Ectodermal cell (in vitro differentiated cells): ENCODE measurements at regions not wholly inside any gene's neighbourhood (a gene's known extent, or its start where the extent isn't known, plus 50 kb on each side); places are given as distances from the start of the nearest gene placed in this dataset.

Source experiments
- H3K27ac ChIP-seq: 2 replicates; pipeline ENCODE4 v1.7.0; 2013; ENCODE audit warnings: mild to moderate bottlenecking, low read depth, low read length; ENCODE audit not compliant: insufficient read depth, poor library complexity, severe bottlenecking
- H3K27me3 ChIP-seq: 2 replicates; pipeline ENCODE4 v1.7.0; 2013; ENCODE audit warnings: mild to moderate bottlenecking, low read length; ENCODE audit not compliant: insufficient read depth, control insufficient read depth, poor library complexity, severe bottlenecking
- H3K36me3 ChIP-seq: one replicate; pipeline ENCODE4 v1.7.0; 2013; ENCODE audit warnings: low read length; ENCODE audit not compliant: control insufficient read depth, insufficient read depth
- H3K4me1 ChIP-seq: one replicate; pipeline ENCODE4 v1.7.0; 2013; ENCODE audit warnings: low read length; ENCODE audit not compliant: control insufficient read depth, insufficient read depth
- H3K4me3 ChIP-seq: 2 replicates; pipeline ENCODE4 v1.7.0; 2013; ENCODE audit warnings: low read depth, low read length, control low read depth; ENCODE audit not compliant: insufficient read depth
- H3K9me3 ChIP-seq: 2 replicates; pipeline ENCODE4 v1.7.0; 2013; ENCODE audit warnings: mild to moderate bottlenecking, low read length, moderate library complexity; ENCODE audit not compliant: control insufficient read depth
- WGBS, 2 experiments: methylation state at CpG; one replicate each; pipeline ENCODE4 v1.1.7; 2013; ENCODE audit warnings: missing lambda C conversion rate in 2 of 2; 5-methylcytosine and 5-hydroxymethylcytosine counted together

DNA sequence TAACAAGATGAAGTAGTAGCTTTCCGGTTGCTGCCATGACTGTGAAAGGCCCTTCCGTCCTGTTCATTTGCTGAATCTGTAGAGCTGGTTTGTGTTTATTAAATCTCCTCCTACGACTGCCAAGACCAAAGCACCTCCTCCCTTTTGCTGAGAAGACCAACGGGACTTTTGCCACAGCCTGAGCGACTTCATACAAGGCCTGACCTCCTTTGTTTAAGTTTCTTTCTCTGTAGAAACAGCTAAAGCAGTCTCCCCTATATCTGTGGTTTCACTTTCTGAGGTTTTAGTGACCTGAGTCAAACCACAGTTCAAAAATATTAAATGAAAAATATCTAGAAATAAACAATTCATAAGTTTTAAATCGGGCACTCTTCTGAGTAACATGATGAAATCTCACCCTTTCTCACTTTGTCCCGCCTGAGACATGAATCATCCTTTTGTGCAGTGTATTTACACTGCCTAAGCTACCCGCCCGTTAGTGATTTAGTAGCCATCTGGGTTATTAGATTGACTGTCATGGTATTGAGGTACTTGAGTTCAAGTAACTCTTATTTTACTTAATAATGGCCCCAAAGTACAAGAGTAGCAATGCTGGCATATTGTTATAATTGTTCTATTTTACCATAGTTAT, 119.1 kb upstream of the LRRC4C start:
- Histone ChIP-seq H3K27ac (no peak overlapping the region), H3K4me1 (no peaks in the 10 kb centered on the region), H3K4me3 (no peak overlapping the region), H3K9me3 (no peaks in the 10 kb centered on the region), H3K27me3 (no peaks in the 10 kb centered on the region), H3K36me3 (no peaks in the 10 kb centered on the region)
- WGBS, 2 experiments = 90 to 92% methylated on average over 9 of the region's 9 CpGs

GRCh38 chr11:41579546-41579945, 120.1 kb upstream of the LRRC4C start:
- no peaks in the 10 kb centered on the region for H3K36me3 ChIP-seq
- H3K27me3 ChIP-seq = no peaks in the 10 kb centered on the region
- no peak overlapping the region for H3K27ac ChIP-seq
- no peaks in the 10 kb centered on the region for H3K4me1 ChIP-seq
- H3K9me3 ChIP-seq = no peaks in the 10 kb centered on the region
- H3K4me3 ChIP-seq = no peak overlapping the region
- WGBS, 2 experiments = 97 to 100% methylated on average over 3 of the region's 3 CpGs

DNA sequence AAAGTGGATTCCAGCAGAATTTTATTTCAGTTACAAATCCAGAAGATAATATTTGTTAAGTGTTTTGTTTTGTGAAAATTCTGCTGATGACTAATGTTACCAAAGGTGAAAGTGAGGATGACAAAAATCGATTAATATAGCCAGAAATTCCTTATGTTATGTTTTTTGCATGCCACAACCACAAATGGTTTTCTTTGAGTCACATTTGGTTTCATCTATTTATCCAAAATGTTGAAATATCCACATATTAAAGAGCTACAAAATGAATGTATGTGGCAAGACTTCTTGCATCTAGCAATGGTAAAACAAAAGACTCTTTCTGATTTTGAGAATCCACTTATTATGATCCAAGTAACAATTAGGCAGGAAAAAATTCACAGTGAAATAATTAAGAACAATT, 150.1 kb upstream of the LRRC4C start:
- Histone ChIP-seq H3K36me3 (no peaks in the 10 kb centered on the region), H3K27me3 (no peaks in the 10 kb centered on the region), H3K4me3 (no peak overlapping the region), H3K9me3 (no peaks in the 10 kb centered on the region), H3K4me1 (no peaks in the 10 kb centered on the region), H3K27ac (no peak overlapping the region)
- WGBS, 2 experiments = 88% methylated on average over 1 of the region's 1 CpG; no CpG with 5 or more reads in 1 of the 2 experiments

DNA sequence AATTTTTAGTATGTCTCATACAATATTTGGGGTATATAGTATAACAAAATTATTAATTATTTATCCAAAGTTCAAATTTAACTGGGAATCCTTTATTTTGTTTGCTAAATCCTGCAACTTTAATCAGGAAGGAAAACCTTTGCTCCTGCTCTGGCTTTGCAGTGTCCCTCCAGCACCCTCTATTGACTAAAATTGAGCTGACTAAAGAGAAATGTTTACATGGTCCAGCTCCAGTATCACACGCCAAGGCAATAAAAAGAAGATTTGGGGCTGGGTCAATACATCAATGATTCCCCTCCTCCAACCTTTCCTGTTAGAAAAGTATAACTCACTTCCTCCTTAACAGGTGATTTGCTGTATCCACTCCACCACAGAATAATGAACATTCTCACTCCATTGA, 153.0 kb upstream of the LRRC4C start:
- Histone ChIP-seq H3K36me3 (no peaks in the 10 kb centered on the region), H3K4me3 (no peak overlapping the region), H3K4me1 (no peaks in the 10 kb centered on the region), H3K27me3 (no peaks in the 10 kb centered on the region), H3K27ac (no peak overlapping the region), H3K9me3 (no peaks in the 10 kb centered on the region)
- 53 to 92% methylated on average over 1 of the region's 1 CpG for WGBS, 2 experiments

GRCh38 chr11:41613326-41613725, 153.9 kb upstream of the LRRC4C start:
- no peaks in the 10 kb centered on the region for H3K4me1 ChIP-seq
- no peak overlapping the region for H3K4me3 ChIP-seq
- H3K27ac ChIP-seq = no peak overlapping the region
- no peaks in the 10 kb centered on the region for H3K36me3 ChIP-seq
- WGBS, 2 experiments = 87 to 100% methylated on average over 1 of the region's 1 CpG
- no peaks in the 10 kb centered on the region for H3K27me3 ChIP-seq
- H3K9me3 ChIP-seq = no peaks in the 10 kb centered on the region

DNA sequence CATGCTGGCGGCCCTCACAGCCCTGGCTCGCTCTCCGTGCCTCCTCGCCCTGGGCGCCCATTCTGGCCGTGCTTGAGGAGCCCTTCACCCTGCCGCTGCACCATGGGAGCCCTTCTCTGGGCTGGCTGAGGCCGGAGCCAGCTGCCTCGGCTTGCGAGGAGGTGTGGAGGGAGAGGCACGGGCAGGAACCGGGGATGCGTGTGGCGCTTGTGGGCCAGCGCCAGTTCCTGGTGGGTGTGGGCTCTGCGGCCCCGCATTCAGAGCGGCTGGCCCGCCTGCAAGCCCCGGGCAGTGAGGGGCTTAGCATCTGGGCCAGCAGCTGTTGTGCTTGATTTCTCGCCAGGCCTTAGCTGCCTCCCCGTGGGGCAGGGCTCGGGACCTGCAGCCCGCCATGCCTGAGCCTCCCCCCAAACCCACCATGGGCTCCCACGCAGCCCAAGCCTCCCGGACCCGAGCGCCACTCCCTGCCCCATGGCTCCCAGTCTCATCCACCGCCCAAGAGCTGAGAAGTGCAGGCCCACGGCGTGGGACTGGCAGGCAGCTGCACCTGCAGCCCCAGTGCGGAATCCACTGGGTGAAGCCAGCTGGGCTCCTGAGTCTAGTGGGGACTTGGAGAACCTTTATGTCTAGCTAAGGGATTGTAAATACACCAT, 163.4 kb upstream of the LRRC4C start:
- Histone ChIP-seq H3K4me3 (no peak overlapping the region), H3K4me1 (no peaks in the 10 kb centered on the region), H3K9me3 (no peaks in the 10 kb centered on the region), H3K36me3 (no peaks in the 10 kb centered on the region), H3K27me3 (no peaks in the 10 kb centered on the region), H3K27ac (no peak overlapping the region)
- 90% methylated on average over 32 of the region's 32 CpGs for WGBS, 2 experiments

DNA sequence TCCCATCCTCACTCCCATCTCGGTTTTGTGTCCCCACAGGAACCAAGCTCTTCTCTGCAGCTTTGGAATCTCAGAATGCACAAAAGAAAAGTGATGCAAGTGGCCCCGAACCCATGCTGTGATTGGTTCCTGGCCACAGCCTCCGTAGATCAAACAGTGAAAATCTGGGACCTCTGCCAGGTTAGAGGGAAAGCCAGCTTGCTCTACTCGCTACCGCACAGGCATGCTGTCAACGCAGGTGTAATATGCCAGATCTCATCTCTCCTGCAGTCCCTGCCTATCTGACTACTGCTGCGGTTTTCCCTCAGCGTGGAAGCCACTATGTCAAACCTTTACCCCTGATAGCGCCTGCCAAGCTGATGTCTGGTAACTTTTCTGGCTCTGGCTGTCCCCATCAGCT, 200.5 kb upstream of the LRRC4C start:
- Histone ChIP-seq H3K4me1 (no peaks in the 10 kb centered on the region), H3K9me3 (no peaks in the 10 kb centered on the region), H3K27me3 (no peaks in the 10 kb centered on the region), H3K4me3 (no peak overlapping the region), H3K36me3 (no peaks in the 10 kb centered on the region), H3K27ac (no peak overlapping the region)
- 90 to 91% methylated on average over 9 of the region's 9 CpGs for WGBS, 2 experiments

- H3K36me3 ChIP-seq = no peaks in the 10 kb centered on the region
- H3K27ac ChIP-seq = no peak overlapping the region
- H3K27me3 ChIP-seq = no peaks in the 10 kb centered on the region
- no peak overlapping the region for H3K4me3 ChIP-seq
- WGBS, 2 experiments = 73 to 79% methylated on average over 7 of the region's 8 CpGs
- H3K4me1 ChIP-seq = no peaks in the 10 kb centered on the region
- no peaks in the 10 kb centered on the region for H3K9me3 ChIP-seq
Measured at GRCh38 chr11:41660585-41660984, 201.1 kb upstream of the LRRC4C start.

- H3K27ac ChIP-seq = no peak overlapping the region
- no peaks in the 10 kb centered on the region for H3K9me3 ChIP-seq
- H3K36me3 ChIP-seq = no peaks in the 10 kb centered on the region
- no peaks in the 10 kb centered on the region for H3K27me3 ChIP-seq
- no peak overlapping the region for H3K4me3 ChIP-seq
- WGBS, 2 experiments = 90 to 92% methylated on average over 7 of the region's 7 CpGs
- no peaks in the 10 kb centered on the region for H3K4me1 ChIP-seq
Measured at GRCh38 chr11:41665441-41666360, 206.2 kb upstream of the LRRC4C start.

DNA sequence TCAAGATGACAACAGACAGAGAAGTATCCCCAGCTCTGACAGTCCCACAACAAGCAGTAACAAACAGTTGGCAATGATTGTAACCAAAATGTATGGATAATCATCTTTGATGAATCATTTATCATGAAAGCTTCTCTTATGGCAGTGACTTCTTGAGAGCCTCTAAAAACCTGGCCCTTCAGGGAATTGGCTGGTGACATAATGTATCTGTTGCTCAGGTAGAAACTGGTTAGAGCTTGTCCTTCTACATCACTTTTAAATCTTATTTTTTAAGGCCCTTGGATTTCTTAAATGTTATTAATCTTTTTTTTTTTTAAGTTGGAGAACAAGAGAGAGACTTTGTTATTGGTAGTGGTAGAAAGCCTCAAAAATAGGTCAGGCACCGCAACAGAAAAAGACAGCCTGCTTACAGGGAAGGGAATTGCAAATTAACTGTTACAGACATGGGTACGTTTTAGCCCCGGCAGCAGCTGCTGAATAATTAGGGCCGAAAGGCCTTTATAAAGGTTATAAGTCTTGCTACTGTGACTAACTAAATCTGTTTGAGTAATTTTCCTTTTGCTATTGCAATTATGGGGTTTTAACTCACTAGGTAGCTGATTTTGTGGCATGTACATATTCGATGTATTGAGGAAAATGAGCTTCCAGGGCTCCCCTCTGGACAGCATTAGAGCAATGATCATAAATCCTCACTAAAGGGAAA, 207.7 kb upstream of the LRRC4C start:
- Histone ChIP-seq H3K27ac (no peak overlapping the region), H3K4me1 (no peaks in the 10 kb centered on the region), H3K4me3 (no peak overlapping the region), H3K9me3 (no peaks in the 10 kb centered on the region), H3K27me3 (no peaks in the 10 kb centered on the region), H3K36me3 (no peaks in the 10 kb centered on the region)
- 81 to 82% methylated on average over 5 of the region's 5 CpGs for WGBS, 2 experiments
